ENCODE measurements at regions not wholly inside any gene's neighbourhood (a gene's known extent, or its start where the extent isn't known, plus 50 kb on each side); places are given as distances from the start of the nearest gene placed in this dataset.

GRCh38 chr19:31013384-31014020 is 335.7 kb downstream of the TSHZ3 start:
- H3K4me3 ChIP-seq (replicated peaks; ENCODE audit: insufficient read depth, low read length): no peak overlapping the region
- H3K27me3 ChIP-seq (ENCODE audit: insufficient read depth, poor library complexity, severe bottlenecking): no peaks in the 10 kb centered on the region
- H3K27ac ChIP-seq (replicated peaks): no peak overlapping the region
- no peak for DNase-seq (ENCODE audit: low read depth in 1 of 2, low spot score in 1 of 2)
- TF ChIP-seq POLR2AphosphoS5 (IDR thresholded peaks at IDR 0.05; ENCODE audit: low read depth) (no peak), GABPA (IDR thresholded peaks at IDR 0.05; ENCODE audit: low read depth) (no peak), CTCF (IDR thresholded peaks at IDR 0.05; ENCODE audit: insufficient read depth, low read length) (no peak), SPI1 (IDR thresholded peaks at IDR 0.05; ENCODE audit: borderline replicate concordance, low read depth) (no peak), REST (IDR thresholded peaks at IDR 0.05; ENCODE audit: insufficient replicate concordance, low read depth) (no peak)

GRCh38 chr19:31002518-31003244 is 346.6 kb downstream of the TSHZ3 start:
- no peak for TF ChIP-seq REST (IDR thresholded peaks at IDR 0.05; ENCODE audit: insufficient replicate concordance, low read depth)
- TF ChIP-seq SPI1 (IDR thresholded peaks at IDR 0.05; ENCODE audit: borderline replicate concordance, low read depth): no peak
- no peak for TF ChIP-seq GABPA (IDR thresholded peaks at IDR 0.05; ENCODE audit: low read depth)
- no peak for TF ChIP-seq CTCF (IDR thresholded peaks at IDR 0.05; ENCODE audit: insufficient read depth, low read length)
- no peak for TF ChIP-seq POLR2AphosphoS5 (IDR thresholded peaks at IDR 0.05; ENCODE audit: low read depth)
- H3K27ac ChIP-seq (replicated peaks): no peak overlapping the region
- no peak overlapping the region for H3K4me3 ChIP-seq (replicated peaks; ENCODE audit: insufficient read depth, low read length)
- H3K27me3 ChIP-seq (ENCODE audit: insufficient read depth, poor library complexity, severe bottlenecking): no peaks in the 10 kb centered on the region
- DNase-seq (ENCODE audit: low read depth in 1 of 2, low spot score in 1 of 2): no peak

GRCh38 chr19:31001991-31002390 is 347.2 kb downstream of the TSHZ3 start:
- Histone ChIP-seq H3K27me3 (ENCODE audit: insufficient read depth, poor library complexity, severe bottlenecking) (no peaks in the 10 kb centered on the region), H3K27ac (replicated peaks) (no peak overlapping the region), H3K4me3 (replicated peaks; ENCODE audit: insufficient read depth, low read length) (no peak overlapping the region)
- DNase-seq (ENCODE audit: low read depth in 1 of 2, low spot score in 1 of 2): no peak
- TF ChIP-seq GABPA (IDR thresholded peaks at IDR 0.05; ENCODE audit: low read depth) (no peak), CTCF (IDR thresholded peaks at IDR 0.05; ENCODE audit: insufficient read depth, low read length) (no peak), REST (IDR thresholded peaks at IDR 0.05; ENCODE audit: insufficient replicate concordance, low read depth) (no peak), SPI1 (IDR thresholded peaks at IDR 0.05; ENCODE audit: borderline replicate concordance, low read depth) (no peak), POLR2AphosphoS5 (IDR thresholded peaks at IDR 0.05; ENCODE audit: low read depth) (no peak)
